GM21786 (cell line): ENCODE measurements at regions not wholly inside any gene's neighbourhood (a gene's known extent, or its start where the extent isn't known, plus 50 kb on each side); places are given as distances from the start of the nearest gene placed in this dataset.
"Not testable (repeated sequence)": the region's sequence is repeated elsewhere in the genome, so short reads cannot be mapped to it uniquely, and the experiment has no call there.

Source experiments
- ATAC-seq: cut with Tn5 transposase; IDR thresholded peaks from one replicate; pipeline ENCODE4 v1.9.1; 2021; ENCODE audit not compliant: unreplicated experiment

- no peak for ATAC-seq
These were observed 310.9 kb downstream of the TDRD3 start for GRCh38 chr13:60707878-60708277.

GRCh38 chr13:60701895-60702294 is 304.9 kb downstream of the TDRD3 start:
- no peak for ATAC-seq

- no peak for ATAC-seq
These were observed 304.0 kb downstream of the TDRD3 start for GRCh38 chr13:60700994-60701393.

- no peak for ATAC-seq
These were observed 302.6 kb downstream of the TDRD3 start for GRCh38 chr13:60699636-60700035.

- no peak for ATAC-seq
These were observed 299.6 kb downstream of the TDRD3 start for GRCh38 chr13:60696602-60697001.

GRCh38 chr13:60691268-60691667 is 294.2 kb downstream of the TDRD3 start:
- no peak for ATAC-seq

GRCh38 chr13:60690604-60691003 is 293.6 kb downstream of the TDRD3 start:
- no peak for ATAC-seq

GRCh38 chr13:60689571-60689970 is 292.6 kb downstream of the TDRD3 start:
- no peak for ATAC-seq

- ATAC-seq = no peak
These were observed 292.1 kb downstream of the TDRD3 start for GRCh38 chr13:60689076-60689475.

- no peak for ATAC-seq
These were observed 283.1 kb downstream of the TDRD3 start for GRCh38 chr13:60679928-60680694.

- no peak for ATAC-seq
These were observed 282.1 kb downstream of the TDRD3 start for GRCh38 chr13:60679131-60679530.

GRCh38 chr13:60671386-60671785 is 274.4 kb downstream of the TDRD3 start:
- ATAC-seq = no peak

GRCh38 chr13:60663788-60664187 is 266.8 kb downstream of the TDRD3 start:
- no peak for ATAC-seq

- ATAC-seq = peak; percentile 55
These were observed 265.6 kb downstream of the TDRD3 start for GRCh38 chr13:60662595-60662994.

GRCh38 chr13:60661521-60661920 is 264.5 kb downstream of the TDRD3 start:
- ATAC-seq = no peak

- ATAC-seq = not testable (repeated sequence)
These were observed 260.6 kb downstream of the TDRD3 start for GRCh38 chr13:60657586-60657985.

GRCh38 chr13:60655256-60655655 is 258.2 kb downstream of the TDRD3 start:
- ATAC-seq = no peak

GRCh38 chr13:60654415-60654814 is 257.4 kb downstream of the TDRD3 start:
- ATAC-seq = no peak

GRCh38 chr13:60647547-60647946 is 250.5 kb downstream of the TDRD3 start:
- ATAC-seq = no peak

- ATAC-seq = no peak
These were observed 249.6 kb downstream of the TDRD3 start for GRCh38 chr13:60646620-60647019.

- ATAC-seq = peak; percentile 67
These were observed 248.7 kb downstream of the TDRD3 start for GRCh38 chr13:60645676-60646075.

- ATAC-seq = no peak
These were observed 245.5 kb downstream of the TDRD3 start for GRCh38 chr13:60642552-60642951.

- no peak for ATAC-seq
These were observed 232.1 kb downstream of the TDRD3 start for GRCh38 chr13:60629158-60629557.
